SU-DHL-6 (cell line): ENCODE measurements at regions not wholly inside any gene's neighbourhood (a gene's known extent, or its start where the extent isn't known, plus 50 kb on each side); places are given as distances from the start of the nearest gene placed in this dataset.
"Not testable (repeated sequence)": the region's sequence is repeated elsewhere in the genome, so short reads cannot be mapped to it uniquely, and the experiment has no call there.

Experiments
- H2AFZ ChIP-seq: fragments of 200-600 bp; sonication (generic); 2 replicates; pipeline ENCODE4 v1.6.1; 2014; ENCODE audit warnings: low read depth, mild to moderate bottlenecking, moderate library complexity, mixed read lengths, antibody characterized with exemption, low read length; ENCODE audit not compliant: severe bottlenecking
- H3F3A ChIP-seq: fragments of 200-600 bp; shearing (Covaris generic); 2 replicates; pipeline ENCODE4 v1.6.0; 2016; ENCODE audit warnings: antibody characterized with exemption, mild to moderate bottlenecking; ENCODE audit not compliant: insufficient read depth
- H3K27ac ChIP-seq: fragments of 200-600 bp; sonication (generic); 2 replicates; pipeline ENCODE4 v1.5.1; 2016; ENCODE audit warnings: low read depth, mild to moderate bottlenecking, low read length, moderate library complexity, mixed read lengths
- H3K27me3 ChIP-seq: fragments of 200-600 bp; sonication (generic), shearing (Covaris generic); 2 replicates; pipeline ENCODE4 v1.6.0; 2014; ENCODE audit warnings: mild to moderate bottlenecking, low read length
- H3K36me3 ChIP-seq: fragments of 200-600 bp; sonication (generic); 2 replicates; pipeline ENCODE4 v1.6.1; 2014; ENCODE audit warnings: mild to moderate bottlenecking, low read length, mixed read lengths
- H3K4me2 ChIP-seq: fragments of 300-600, 200-600 bp; shearing (Covaris generic), sonication (generic); 2 replicates; pipeline ENCODE4 v1.6.0; 2014; ENCODE audit warnings: low read length, low read depth, mild to moderate bottlenecking; ENCODE audit not compliant: poor library complexity, severe bottlenecking
- H3K4me3 ChIP-seq: fragments of 200-600 bp; sonication (generic); 2 replicates; pipeline ENCODE4 v1.5.1; 2014; ENCODE audit warnings: antibody characterized with exemption, low read length, mild to moderate bottlenecking, mixed read lengths; ENCODE audit not compliant: insufficient read depth, poor library complexity, severe bottlenecking
- H3K79me2 ChIP-seq: fragments of 200-600 bp; sonication (generic); 2 replicates; pipeline ENCODE4 v1.6.1; 2014; ENCODE audit warnings: mild to moderate bottlenecking, low read length, moderate library complexity; ENCODE audit not compliant: insufficient read depth
- H3K9ac ChIP-seq: fragments of 200-600 bp; sonication (generic); 2 replicates; pipeline ENCODE4 v1.7.0; 2014; ENCODE audit warnings: mild to moderate bottlenecking, low read length
- H3K9me2 ChIP-seq: fragments of 200-600 bp; sonication (generic); replicated peaks from 2 replicates; pipeline ENCODE4 v1.6.1; 2014; ENCODE audit warnings: low read length; ENCODE audit not compliant: insufficient read depth
- H3K9me3 ChIP-seq: fragments of 200-600 bp; sonication (generic); 2 replicates; pipeline ENCODE4 v1.6.1; 2014; ENCODE audit warnings: low read length, mixed read lengths; ENCODE audit not compliant: insufficient read depth
- H4K20me1 ChIP-seq: fragments of 200-600 bp; sonication (generic); 2 replicates; pipeline ENCODE4 v1.6.1; 2014; ENCODE audit warnings: low read depth, mild to moderate bottlenecking, antibody characterized with exemption, low read length, moderate library complexity, mixed read lengths
- CTCF ChIP-seq: fragments of 200-600 bp; sonication (generic); IDR thresholded peaks from one replicate; pipeline ENCODE4 v1.5.1; 2017; ENCODE audit warnings: antibody characterized with exemption, mild to moderate bottlenecking, low read length, moderate library complexity; ENCODE audit not compliant: insufficient read depth, poor library complexity, severe bottlenecking
- EZH2phosphoT487 ChIP-seq: fragments of 200-600 bp; sonication (generic), shearing (Covaris generic); conservative IDR thresholded peaks from 2 replicates; pipeline ENCODE4 v1.6.1; 2018; ENCODE audit warnings: mild to moderate bottlenecking, antibody characterized with exemption, low read length, moderate library complexity, mixed read lengths

- Histone ChIP-seq H3K79me2 (no peaks in the 10 kb centered on the region), H3K27ac (no peak overlapping the region), H3K4me3 (no peak overlapping the region), H3K4me2 (no peak overlapping the region), H3K9ac (no peak overlapping the region), H2AFZ (no peak overlapping the region), H4K20me1 (no peaks in the 10 kb centered on the region), H3K36me3 (no peaks in the 10 kb centered on the region), H3K27me3 (no peaks in the 10 kb centered on the region), H3K9me2 (no peaks in the 10 kb centered on the region), H3F3A (no peaks in the 10 kb centered on the region), H3K9me3 (peaks cover 8% of the 10 kb centered on the region; the same call in 1 of the 2 replicates)
- TF ChIP-seq EZH2phosphoT487, result no peak
- TF ChIP-seq CTCF, result no peak
Observed at GRCh38 chr14:106729551-106729950, 1203.2 kb downstream of the TMEM121 start.

DNA sequence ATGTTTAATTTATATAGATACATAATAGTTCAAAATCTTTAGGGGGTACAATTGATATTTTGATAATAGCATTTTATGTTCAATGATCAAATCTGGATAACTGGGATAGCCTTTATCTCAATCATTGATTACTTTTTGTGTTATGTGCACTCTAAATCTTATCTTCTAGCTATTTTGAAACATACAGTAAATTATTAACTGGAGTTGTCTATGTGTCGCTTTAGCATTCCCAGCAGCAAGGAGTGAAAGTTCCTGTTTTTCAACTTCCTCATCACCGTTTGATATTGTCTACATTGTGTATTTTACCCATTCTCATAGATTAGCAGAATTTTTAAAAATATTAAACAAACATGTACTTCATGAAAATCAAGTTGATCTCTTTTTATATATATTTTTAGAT is 1207.4 kb downstream of the TMEM121 start:
- TF ChIP-seq EZH2phosphoT487, result no peak

DNA sequence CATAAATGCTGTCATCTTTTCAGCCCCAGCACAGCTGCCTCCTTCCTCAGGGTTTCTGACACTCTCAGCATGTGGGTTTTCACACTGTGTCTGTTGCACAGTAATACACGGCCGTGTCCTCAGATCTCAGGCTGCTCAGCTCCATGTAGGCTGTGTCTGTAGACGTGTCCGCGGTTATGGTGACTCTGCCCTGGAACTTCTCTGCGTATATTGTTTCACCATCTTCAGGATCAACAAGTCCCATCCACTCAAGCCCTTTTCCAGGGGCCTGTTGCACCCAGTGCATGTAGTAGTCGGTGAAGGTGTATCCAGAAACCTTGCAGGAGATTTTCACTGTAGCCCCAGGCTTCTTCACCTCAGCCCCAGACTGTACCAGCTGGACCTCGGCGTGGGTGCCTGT is 1210.6 kb downstream of the TMEM121 start:
- Histone ChIP-seq H2AFZ (no peak overlapping the region), H3K79me2 (no peaks in the 10 kb centered on the region), H3K36me3 (no peaks in the 10 kb centered on the region), H3K4me3 (no peak overlapping the region), H3K9me2 (no peaks in the 10 kb centered on the region), H3K27me3 (no peaks in the 10 kb centered on the region), H3F3A (no peaks in the 10 kb centered on the region), H3K9ac (no peak overlapping the region), H4K20me1 (no peaks in the 10 kb centered on the region), H3K27ac (no peak overlapping the region), H3K4me2 (no peak overlapping the region), H3K9me3 (peaks cover 6% of the 10 kb centered on the region; the same call in 1 of the 2 replicates)
- TF ChIP-seq EZH2phosphoT487, result no peak
- TF ChIP-seq CTCF, result no peak

More for the DNA sequence above, 1207.4 kb downstream of the TMEM121 start:
- no peaks in the 10 kb centered on the region for H4K20me1 ChIP-seq
- no peak overlapping the region for H3K9ac ChIP-seq
- H3K27ac ChIP-seq, result no peak overlapping the region
- peaks cover 8% of the 10 kb centered on the region; the same call in 1 of the 2 replicates for H3K9me3 ChIP-seq
- H3K27me3 ChIP-seq, result no peaks in the 10 kb centered on the region
- H3K36me3 ChIP-seq, result no peaks in the 10 kb centered on the region
- H3F3A ChIP-seq, result no peaks in the 10 kb centered on the region
- no peaks in the 10 kb centered on the region for H3K79me2 ChIP-seq
- H3K9me2 ChIP-seq, result no peaks in the 10 kb centered on the region
- no peak overlapping the region for H3K4me2 ChIP-seq
- H3K4me3 ChIP-seq, result no peak overlapping the region
- no peak overlapping the region for H2AFZ ChIP-seq

DNA sequence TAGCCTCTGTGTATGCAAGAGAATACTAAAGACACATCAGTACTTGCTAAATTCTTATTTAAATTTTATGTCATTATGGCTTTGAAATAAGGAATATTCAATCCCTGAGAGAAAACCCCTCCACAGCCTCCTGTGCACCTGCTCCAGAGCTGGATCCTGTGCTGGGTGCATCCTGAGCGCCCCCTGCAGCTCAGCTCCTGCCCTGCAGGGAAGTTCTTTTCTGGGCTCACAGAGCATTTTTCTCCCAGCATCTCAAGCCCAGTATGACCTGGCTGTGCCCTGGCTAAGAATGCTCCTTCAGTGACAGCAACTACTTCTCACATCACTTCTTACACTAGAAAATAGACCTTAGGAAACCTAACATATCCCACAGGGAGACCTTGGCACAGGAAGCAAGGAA is 1211.7 kb downstream of the TMEM121 start:
- H3K9me2 ChIP-seq, result no peaks in the 10 kb centered on the region
- H2AFZ ChIP-seq, result no peak overlapping the region
- H3K27ac ChIP-seq, result no peak overlapping the region
- H3K36me3 ChIP-seq, result no peaks in the 10 kb centered on the region
- H3F3A ChIP-seq, result 0 out of 2 replicates have a peak, but pooled peaks cover 2% of the 10 kb centered on the region
- H3K79me2 ChIP-seq, result no peaks in the 10 kb centered on the region
- TF ChIP-seq EZH2phosphoT487 (no peak), CTCF (peak; percentile 7)
- H4K20me1 ChIP-seq, result no peaks in the 10 kb centered on the region
- no peak overlapping the region for H3K4me2 ChIP-seq
- H3K27me3 ChIP-seq, result no peaks in the 10 kb centered on the region
- no peak overlapping the region for H3K9ac ChIP-seq
- H3K4me3 ChIP-seq, result no peak overlapping the region
- no peaks in the 10 kb centered on the region for H3K9me3 ChIP-seq

- not testable (repeated sequence) for H3K9ac ChIP-seq, H3K4me3 ChIP-seq, H3K4me2 ChIP-seq, H3K79me2 ChIP-seq, H2AFZ ChIP-seq, H3F3A ChIP-seq, H4K20me1 ChIP-seq, H3K27ac ChIP-seq, H3K9me2 ChIP-seq, H3K27me3 ChIP-seq, H3K9me3 ChIP-seq, H3K36me3 ChIP-seq
Observed at GRCh38 chr14:106738598-106739258, 1212.3 kb downstream of the TMEM121 start.
